CD4-positive, alpha-beta T cell (primary cell): ENCODE measurements at regions not wholly inside any gene's neighbourhood (a gene's known extent, or its start where the extent isn't known, plus 50 kb on each side); places are given as distances from the start of the nearest gene placed in this dataset.

Experiments used
- ATAC-seq: fragments of 200-7000 bp; cut with Tn5 transposase; one replicate; pipeline ENCODE4 v1.10.0; 2022; ENCODE audit warnings: mild to moderate bottlenecking; ENCODE audit not compliant: poor library complexity
- CTCF ChIA-PET: fragments of 350-600 bp; sonication (Branson Sonifier 250); formaldehyde crosslinking; loops from one replicate; lab custom pipeline; 2021; ENCODE audit warnings: antibody characterized with exemption, inconsistent platforms; lab: Charles Lee
- POLR2A ChIA-PET: fragments of 350-600 bp; sonication (Branson Sonifier 250); formaldehyde crosslinking; loops from one replicate; lab custom pipeline; 2021; ENCODE audit warnings: antibody characterized with exemption, inconsistent platforms; lab: Charles Lee
- DNase-seq, 14 experiments: peaks; one replicate each; pipeline ENCODE4 v3.0.0-alpha.2; 2013 to 2020; ENCODE audit warnings: mixed read lengths in 2 of 14
- H3K27ac ChIP-seq, 2 donors: one replicate each; pipeline versions ENCODE4 v1.5.1 to v1.7.0; 2013; ENCODE audit warnings: low read length in 2 of 2, low read depth in 1 of 2, mild to moderate bottlenecking in 1 of 2
- H3K27me3 ChIP-seq, 2 experiments: 1 replicate in 1 of 2; 2 replicates in 1 of 2; pipeline versions ENCODE4 v1.6.1 to v1.7.0; 2013; ENCODE audit warnings: low read length in 2 of 2, control low read depth in 1 of 2, mild to moderate bottlenecking in 1 of 2, moderate library complexity in 1 of 2; ENCODE audit not compliant: insufficient read depth in 2 of 2, control insufficient read depth in 1 of 2
- H3K36me3 ChIP-seq: one replicate; pipeline ENCODE4 v1.6.1; 2013; ENCODE audit warnings: low read length, control low read depth; ENCODE audit not compliant: insufficient read depth
- H3K4me1 ChIP-seq: one replicate; pipeline ENCODE4 v1.6.1; 2013; ENCODE audit warnings: low read length, control low read depth; ENCODE audit not compliant: insufficient read depth
- H3K4me3 ChIP-seq: one replicate; pipeline ENCODE4 v1.5.1; 2013; ENCODE audit warnings: mild to moderate bottlenecking, low read length, moderate library complexity
- H3K9me3 ChIP-seq, 2 experiments: 1 replicate in 1 of 2; 2 replicates in 1 of 2; pipeline versions ENCODE4 v1.6.1 to v1.7.0; 2013; ENCODE audit warnings: low read length in 2 of 2, mild to moderate bottlenecking in 2 of 2, control low read depth in 1 of 2, moderate library complexity in 1 of 2; ENCODE audit not compliant: control insufficient read depth in 1 of 2, insufficient read depth in 1 of 2
- H3K27ac Mint-ChIP-seq: one replicate; pipeline ENCODE4 v1.8.0; 2020; ENCODE audit warnings: mixed read lengths
- H3K27me3 Mint-ChIP-seq: one replicate; pipeline ENCODE4 v1.8.0; 2021; ENCODE audit warnings: mixed read lengths
- H3K36me3 Mint-ChIP-seq: one replicate; pipeline ENCODE4 v1.8.0; 2021; ENCODE audit warnings: low read depth, mixed read lengths
- H3K4me1 Mint-ChIP-seq: one replicate; pipeline ENCODE4 v1.8.0; 2021; ENCODE audit warnings: low read depth, mixed read lengths
- H3K4me3 Mint-ChIP-seq: one replicate; pipeline ENCODE4 v1.8.0; 2020; ENCODE audit warnings: mild to moderate bottlenecking, mixed read lengths
- H3K9me3 Mint-ChIP-seq: one replicate; pipeline ENCODE4 v1.8.0; 2020; ENCODE audit warnings: mixed read lengths
- CTCF ChIP-seq: fragments of 200-600 bp; IDR thresholded peaks from one replicate; pipeline ENCODE4 v1.8.0; 2022; ENCODE audit warnings: antibody characterized with exemption, mild to moderate bottlenecking
- intact Hi-C, 2 experiments: fragments of 100-400 bp; cut with DNase I in 1 of 2; cut with micrococcal nuclease in 1 of 2; formaldehyde crosslinking; loops; one replicate each; pipeline versions ENCODE4 v1.15.1 to v1.9.0; 2023 to 2025; cut with DNase I, micrococcal nuclease

GRCh38 chr13:78816154-78816553 lies 157.2 kb upstream of the OBI1 start:
- no peaks in the 10 kb centered on the region for H3K36me3 ChIP-seq
- Mint-ChIP-seq H3K9me3 (no peaks in the 10 kb centered on the region), H3K27me3 (peaks cover 10% of the 10 kb centered on the region), H3K36me3 (no peaks in the 10 kb centered on the region), H3K4me3 (no peak overlapping the region), H3K27ac (no peak overlapping the region), H3K4me1 (no peaks in the 10 kb centered on the region)
- H3K27me3 ChIP-seq, result peaks cover 0 to 4% of the 10 kb centered on the region in 2 experiments
- intact Hi-C loops, result no loop called here
- H3K27ac ChIP-seq, result no peak overlapping the region
- no peak for TF ChIP-seq CTCF
- peaks cover 0 to 3% of the 10 kb centered on the region in 2 experiments for H3K9me3 ChIP-seq
- CTCF ChIA-PET, result no interaction called here
- H3K4me3 ChIP-seq, result no peak overlapping the region
- ATAC-seq, result no peak
- POLR2A ChIA-PET, result no interaction called here
- H3K4me1 ChIP-seq, result no peaks in the 10 kb centered on the region
- no peak for DNase-seq

- H3K36me3 Mint-ChIP-seq, result no peaks in the 10 kb centered on the region
- Histone ChIP-seq H3K9me3 (no peaks in the 10 kb centered on the region), H3K4me1 (no peaks in the 10 kb centered on the region), H3K27ac (no peak overlapping the region), H3K36me3 (no peaks in the 10 kb centered on the region), H3K27me3 (no peaks in the 10 kb centered on the region), H3K4me3 (no peak overlapping the region)
- H3K27ac Mint-ChIP-seq, result no peak overlapping the region
- intact Hi-C loops, result no loop called here
- ChIA-PET POLR2A (no interaction called here), CTCF (interaction anchor here (1.0 kb wide), 1 partner anchor 14 kb away, joined by 3 read pairs; no protein-coding TSS in a partner anchor)
- ATAC-seq, result no peak
- H3K4me3 Mint-ChIP-seq, result no peak overlapping the region
- TF ChIP-seq CTCF, result peak; percentile 11
- DNase-seq, result no peak
- H3K27me3 Mint-ChIP-seq, result peaks cover 26% of the 10 kb centered on the region
- H3K9me3 Mint-ChIP-seq, result peaks cover 4% of the 10 kb centered on the region
- no peaks in the 10 kb centered on the region for H3K4me1 Mint-ChIP-seq
These were observed 147.5 kb upstream of the OBI1 start for GRCh38 chr13:78806457-78806856.

- TF ChIP-seq CTCF, result no peak
- Histone ChIP-seq H3K27me3 (no peaks in the 10 kb centered on the region), H3K36me3 (no peaks in the 10 kb centered on the region), H3K9me3 (no peaks in the 10 kb centered on the region), H3K4me3 (no peak overlapping the region), H3K27ac (no peak overlapping the region), H3K4me1 (no peaks in the 10 kb centered on the region)
- Mint-ChIP-seq H3K4me3 (no peak overlapping the region), H3K36me3 (no peaks in the 10 kb centered on the region), H3K4me1 (no peaks in the 10 kb centered on the region), H3K27ac (no peak overlapping the region), H3K9me3 (peaks cover 4% of the 10 kb centered on the region), H3K27me3 (peaks cover 28% of the 10 kb centered on the region)
- POLR2A ChIA-PET, result no interaction called here
- CTCF ChIA-PET, result interaction anchor here (1.5 kb wide), 1 partner anchor 10 kb away, joined by 3 read pairs; no protein-coding TSS in a partner anchor
- intact Hi-C loops, result no loop called here
- no peak for DNase-seq
- ATAC-seq, result no peak
These were observed 144.0 kb upstream of the OBI1 start for GRCh38 chr13:78802912-78803311.
